HG03196 (cell line): ENCODE measurements at regions not wholly inside any gene's neighbourhood (a gene's known extent, or its start where the extent isn't known, plus 50 kb on each side); places are given as distances from the start of the nearest gene placed in this dataset.

Experiments
- ATAC-seq: cut with Tn5 transposase; IDR thresholded peaks from one replicate; pipeline ENCODE4 v1.9.1; 2021; ENCODE audit not compliant: unreplicated experiment

GRCh38 chr1:244974106-244974505, 109.8 kb upstream of the HNRNPU start:
- no peak for ATAC-seq

- no peak for ATAC-seq
These were observed 107.3 kb upstream of the HNRNPU start for GRCh38 chr1:244971552-244972216.

GRCh38 chr1:244970744-244971551, 106.6 kb upstream of the HNRNPU start:
- peak; percentile 67 for ATAC-seq

- peak; percentile 60 for ATAC-seq
These were observed 105.9 kb upstream of the HNRNPU start for GRCh38 chr1:244970236-244970743.

GRCh38 chr1:244969355-244970235, 105.3 kb upstream of the HNRNPU start:
- peak; percentile 28 for ATAC-seq

- ATAC-seq: no peak
These were observed 104.5 kb upstream of the HNRNPU start for GRCh38 chr1:244968881-244969280.

- no peak for ATAC-seq
These were observed 104.1 kb upstream of the HNRNPU start for GRCh38 chr1:244968471-244968871.

- no peak for ATAC-seq
These were observed 102.8 kb upstream of the HNRNPU start for GRCh38 chr1:244967159-244967558.

GRCh38 chr1:244965185-244966030, 101.1 kb upstream of the HNRNPU start:
- no peak for ATAC-seq

- no peak for ATAC-seq
These were observed 100.0 kb upstream of the HNRNPU start for GRCh38 chr1:244964112-244964971.

GRCh38 chr1:244963231-244963826, 99.0 kb upstream of the HNRNPU start:
- no peak for ATAC-seq

GRCh38 chr1:244962130-244962529, 97.8 kb upstream of the HNRNPU start:
- no peak for ATAC-seq

- no peak for ATAC-seq
These were observed 96.6 kb upstream of the HNRNPU start for GRCh38 chr1:244960904-244961303.

- ATAC-seq: no peak
These were observed 94.2 kb upstream of the HNRNPU start for GRCh38 chr1:244958593-244958992.

GRCh38 chr1:244957525-244957924, 93.2 kb upstream of the HNRNPU start:
- ATAC-seq: no peak

GRCh38 chr1:244957122-244957521, 92.8 kb upstream of the HNRNPU start:
- ATAC-seq: no peak

- no peak for ATAC-seq
These were observed 91.3 kb upstream of the HNRNPU start for GRCh38 chr1:244955661-244956060.

- no peak for ATAC-seq
These were observed 90.0 kb upstream of the HNRNPU start for GRCh38 chr1:244954359-244954758.

- no peak for ATAC-seq
These were observed 89.6 kb upstream of the HNRNPU start for GRCh38 chr1:244953901-244954300.
